ENCODE measurements at regions not wholly inside any gene's neighbourhood (a gene's known extent, or its start where the extent isn't known, plus 50 kb on each side); places are given as distances from the start of the nearest gene placed in this dataset.

- no peaks in the 10 kb centered on the region for H3K4me1 ChIP-seq
- no peak for ATAC-seq
- H3K4me3 ChIP-seq, result no peak overlapping the region
- no peak overlapping the region for H3K27ac ChIP-seq
- H3K36me3 ChIP-seq, result no peaks in the 10 kb centered on the region
- TF ChIP-seq POLR2AphosphoS5 (IDR thresholded peaks at IDR 0.05) (no peak), CTCF (IDR thresholded peaks at IDR 0.05) (no peak), EP300 (IDR thresholded peaks at IDR 0.05) (no peak), POLR2A (IDR thresholded peaks at IDR 0.05) (no peak)
- WGBS, 2 donors (ENCODE audit: low coverage in 1 of 2), result 100% methylated on average over 1 of the region's 1 CpG
- H3K27me3 ChIP-seq, result peaks cover 23% of the 10 kb centered on the region
- peaks cover 0 to 71% (median 0%) of the 10 kb centered on the region in 3 donors for H3K9me3 ChIP-seq
Observed at GRCh38 chr1:29565490-29565889, 329.2 kb downstream of the PTPRU start.

GRCh38 chr1:29563571-29563970 is 327.2 kb downstream of the PTPRU start:
- no peak for ATAC-seq
- WGBS, 2 donors (ENCODE audit: low coverage in 1 of 2), result 86 to 93% methylated on average over 4 of the region's 4 CpGs
- peaks cover 0 to 69% (median 0%) of the 10 kb centered on the region in 3 donors for H3K9me3 ChIP-seq

GRCh38 chr1:29563092-29563491 is 326.8 kb downstream of the PTPRU start:
- no peak for TF ChIP-seq POLR2AphosphoS5 (IDR thresholded peaks at IDR 0.05)
- no peak for TF ChIP-seq EP300 (IDR thresholded peaks at IDR 0.05)
- no peak for TF ChIP-seq POLR2A (IDR thresholded peaks at IDR 0.05)
- no peak for TF ChIP-seq CTCF (IDR thresholded peaks at IDR 0.05)
- H3K36me3 ChIP-seq, result no peaks in the 10 kb centered on the region
- no peak for ATAC-seq
- no peaks in the 10 kb centered on the region for H3K4me1 ChIP-seq
- WGBS, 2 donors (ENCODE audit: low coverage in 1 of 2), result 63 to 73% methylated on average over 3 of the region's 3 CpGs
- H3K27ac ChIP-seq, result no peak overlapping the region
- peaks cover 27% of the 10 kb centered on the region for H3K27me3 ChIP-seq
- H3K9me3 ChIP-seq, result peaks cover 0 to 64% (median 0%) of the 10 kb centered on the region in 3 donors
- H3K4me3 ChIP-seq, result no peak overlapping the region

More at GRCh38 chr1:29563571-29563970, 327.2 kb downstream of the PTPRU start:
- no peak overlapping the region for H3K4me3 ChIP-seq
- H3K27me3 ChIP-seq, result peaks cover 22% of the 10 kb centered on the region
- TF ChIP-seq POLR2AphosphoS5 (IDR thresholded peaks at IDR 0.05) (no peak), EP300 (IDR thresholded peaks at IDR 0.05) (no peak), POLR2A (IDR thresholded peaks at IDR 0.05) (no peak)
- no peaks in the 10 kb centered on the region for H3K36me3 ChIP-seq
- no peaks in the 10 kb centered on the region for H3K4me1 ChIP-seq
- no peak overlapping the region for H3K27ac ChIP-seq

GRCh38 chr1:29559056-29559455 is 322.7 kb downstream of the PTPRU start:
- Histone ChIP-seq H3K27me3 (peaks cover 36% of the 10 kb centered on the region), H3K4me1 (no peaks in the 10 kb centered on the region), H3K27ac (no peak overlapping the region), H3K36me3 (no peaks in the 10 kb centered on the region), H3K9me3 (peaks cover 0 to 24% (median 0%) of the 10 kb centered on the region in 3 donors), H3K4me3 (no peak overlapping the region)
- ATAC-seq, result no peak
- WGBS, 2 donors (ENCODE audit: low coverage in 1 of 2), result 88% methylated on average over 3 of the region's 3 CpGs; no CpG with 5 or more reads in 1 of the 2 donors
- TF ChIP-seq CTCF (IDR thresholded peaks at IDR 0.05), result no peak

- Histone ChIP-seq H3K27me3 (peaks cover 36% of the 10 kb centered on the region), H3K4me1 (no peaks in the 10 kb centered on the region), H3K9me3 (peaks cover 0 to 13% (median 0%) of the 10 kb centered on the region in 3 donors), H3K27ac (no peak overlapping the region), H3K36me3 (no peaks in the 10 kb centered on the region), H3K4me3 (no peak overlapping the region)
- no peak for ATAC-seq
- 68 to 69% methylated on average over 6 to 11 of the region's 16 CpGs for WGBS, 2 donors (ENCODE audit: low coverage in 1 of 2)
- TF ChIP-seq EP300 (IDR thresholded peaks at IDR 0.05), result no peak
- TF ChIP-seq POLR2A (IDR thresholded peaks at IDR 0.05), result no peak
- TF ChIP-seq CTCF (IDR thresholded peaks at IDR 0.05), result no peak
- no peak for TF ChIP-seq POLR2AphosphoS5 (IDR thresholded peaks at IDR 0.05)
Observed at GRCh38 chr1:29557701-29558600, 321.6 kb downstream of the PTPRU start.
